CD4-positive, alpha-beta T cell (primary cell): ENCODE measurements at regions not wholly inside any gene's neighbourhood (a gene's known extent, or its start where the extent isn't known, plus 50 kb on each side); places are given as distances from the start of the nearest gene placed in this dataset.

Experiments used
- ATAC-seq: fragments of 200-7000 bp; cut with Tn5 transposase; one replicate; pipeline ENCODE4 v1.10.0; 2022; ENCODE audit warnings: mild to moderate bottlenecking; ENCODE audit not compliant: poor library complexity
- CTCF ChIA-PET: fragments of 350-600 bp; sonication (Branson Sonifier 250); formaldehyde crosslinking; loops from one replicate; lab custom pipeline; 2021; ENCODE audit warnings: antibody characterized with exemption, inconsistent platforms; lab: Charles Lee
- POLR2A ChIA-PET: fragments of 350-600 bp; sonication (Branson Sonifier 250); formaldehyde crosslinking; loops from one replicate; lab custom pipeline; 2021; ENCODE audit warnings: antibody characterized with exemption, inconsistent platforms; lab: Charles Lee
- DNase-seq, 14 experiments: peaks; one replicate each; pipeline ENCODE4 v3.0.0-alpha.2; 2013 to 2020; ENCODE audit warnings: mixed read lengths in 2 of 14
- H3K27ac ChIP-seq, 2 donors: one replicate each; pipeline versions ENCODE4 v1.5.1 to v1.7.0; 2013; ENCODE audit warnings: low read length in 2 of 2, low read depth in 1 of 2, mild to moderate bottlenecking in 1 of 2
- H3K27me3 ChIP-seq, 2 experiments: 1 replicate in 1 of 2; 2 replicates in 1 of 2; pipeline versions ENCODE4 v1.6.1 to v1.7.0; 2013; ENCODE audit warnings: low read length in 2 of 2, control low read depth in 1 of 2, mild to moderate bottlenecking in 1 of 2, moderate library complexity in 1 of 2; ENCODE audit not compliant: insufficient read depth in 2 of 2, control insufficient read depth in 1 of 2
- H3K36me3 ChIP-seq: one replicate; pipeline ENCODE4 v1.6.1; 2013; ENCODE audit warnings: low read length, control low read depth; ENCODE audit not compliant: insufficient read depth
- H3K4me1 ChIP-seq: one replicate; pipeline ENCODE4 v1.6.1; 2013; ENCODE audit warnings: low read length, control low read depth; ENCODE audit not compliant: insufficient read depth
- H3K4me3 ChIP-seq: one replicate; pipeline ENCODE4 v1.5.1; 2013; ENCODE audit warnings: mild to moderate bottlenecking, low read length, moderate library complexity
- H3K9me3 ChIP-seq, 2 experiments: 1 replicate in 1 of 2; 2 replicates in 1 of 2; pipeline versions ENCODE4 v1.6.1 to v1.7.0; 2013; ENCODE audit warnings: low read length in 2 of 2, mild to moderate bottlenecking in 2 of 2, control low read depth in 1 of 2, moderate library complexity in 1 of 2; ENCODE audit not compliant: control insufficient read depth in 1 of 2, insufficient read depth in 1 of 2
- H3K27ac Mint-ChIP-seq: one replicate; pipeline ENCODE4 v1.8.0; 2020; ENCODE audit warnings: mixed read lengths
- H3K27me3 Mint-ChIP-seq: one replicate; pipeline ENCODE4 v1.8.0; 2021; ENCODE audit warnings: mixed read lengths
- H3K36me3 Mint-ChIP-seq: one replicate; pipeline ENCODE4 v1.8.0; 2021; ENCODE audit warnings: low read depth, mixed read lengths
- H3K4me1 Mint-ChIP-seq: one replicate; pipeline ENCODE4 v1.8.0; 2021; ENCODE audit warnings: low read depth, mixed read lengths
- H3K4me3 Mint-ChIP-seq: one replicate; pipeline ENCODE4 v1.8.0; 2020; ENCODE audit warnings: mild to moderate bottlenecking, mixed read lengths
- H3K9me3 Mint-ChIP-seq: one replicate; pipeline ENCODE4 v1.8.0; 2020; ENCODE audit warnings: mixed read lengths
- intact Hi-C, 2 experiments: fragments of 100-400 bp; cut with DNase I in 1 of 2; cut with micrococcal nuclease in 1 of 2; formaldehyde crosslinking; loops; one replicate each; pipeline versions ENCODE4 v1.15.1 to v1.9.0; 2023 to 2025; cut with DNase I, micrococcal nuclease
- TF ChIP-seq, protein P1 (sequence below): fragments of 200-600 bp; IDR thresholded peaks from one replicate; pipeline ENCODE4 v1.8.0; 2022; ENCODE audit warnings: antibody characterized with exemption, mild to moderate bottlenecking

DNA sequence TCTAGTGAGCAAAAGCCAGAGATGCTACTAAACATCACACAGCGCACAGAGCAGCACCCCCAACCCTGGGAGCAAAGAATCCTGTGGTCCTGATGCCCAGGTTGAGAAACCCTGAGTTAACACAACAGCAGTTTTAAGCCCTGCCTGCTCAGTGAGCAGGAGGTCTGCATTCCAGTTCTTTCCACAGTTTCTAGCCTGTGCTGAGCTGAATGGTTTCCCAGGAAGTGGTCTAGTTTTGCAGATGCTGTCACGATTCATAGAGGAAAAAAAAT lies 171.1 kb upstream of the PROK2 start:
- Histone ChIP-seq H3K27me3 (no peaks in the 10 kb centered on the region), H3K9me3 (no peaks in the 10 kb centered on the region), H3K4me1 (peaks cover 3% of the 10 kb centered on the region), H3K36me3 (no peaks in the 10 kb centered on the region), H3K4me3 (no peak overlapping the region), H3K27ac (no peak overlapping the region)
- DNase-seq, result no peak
- TF ChIP-seq, protein P1, sequence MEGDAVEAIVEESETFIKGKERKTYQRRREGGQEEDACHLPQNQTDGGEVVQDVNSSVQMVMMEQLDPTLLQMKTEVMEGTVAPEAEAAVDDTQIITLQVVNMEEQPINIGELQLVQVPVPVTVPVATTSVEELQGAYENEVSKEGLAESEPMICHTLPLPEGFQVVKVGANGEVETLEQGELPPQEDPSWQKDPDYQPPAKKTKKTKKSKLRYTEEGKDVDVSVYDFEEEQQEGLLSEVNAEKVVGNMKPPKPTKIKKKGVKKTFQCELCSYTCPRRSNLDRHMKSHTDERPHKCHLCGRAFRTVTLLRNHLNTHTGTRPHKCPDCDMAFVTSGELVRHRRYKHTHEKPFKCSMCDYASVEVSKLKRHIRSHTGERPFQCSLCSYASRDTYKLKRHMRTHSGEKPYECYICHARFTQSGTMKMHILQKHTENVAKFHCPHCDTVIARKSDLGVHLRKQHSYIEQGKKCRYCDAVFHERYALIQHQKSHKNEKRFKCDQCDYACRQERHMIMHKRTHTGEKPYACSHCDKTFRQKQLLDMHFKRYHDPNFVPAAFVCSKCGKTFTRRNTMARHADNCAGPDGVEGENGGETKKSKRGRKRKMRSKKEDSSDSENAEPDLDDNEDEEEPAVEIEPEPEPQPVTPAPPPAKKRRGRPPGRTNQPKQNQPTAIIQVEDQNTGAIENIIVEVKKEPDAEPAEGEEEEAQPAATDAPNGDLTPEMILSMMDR, result no peak
- POLR2A ChIA-PET, result no interaction called here
- Mint-ChIP-seq H3K36me3 (no peaks in the 10 kb centered on the region), H3K4me1 (peaks cover 4% of the 10 kb centered on the region), H3K9me3 (no peaks in the 10 kb centered on the region), H3K27me3 (no peaks in the 10 kb centered on the region), H3K27ac (no peak overlapping the region), H3K4me3 (no peak overlapping the region)
- no peak for ATAC-seq
- intact Hi-C loops, result loop anchor here in 1 of 2 experiments (10.0 kb wide), 1 partner anchor 869 kb away; no protein-coding TSS in a partner anchor
- CTCF ChIA-PET, result no interaction called here

- TF ChIP-seq, protein P1, result peak; percentile 24
- Histone ChIP-seq H3K9me3 (no peaks in the 10 kb centered on the region), H3K36me3 (no peaks in the 10 kb centered on the region), H3K27ac (no peak overlapping the region), H3K4me1 (peaks cover 3% of the 10 kb centered on the region), H3K27me3 (no peaks in the 10 kb centered on the region), H3K4me3 (no peak overlapping the region)
- POLR2A ChIA-PET, result no interaction called here
- Mint-ChIP-seq H3K4me1 (peaks cover 4% of the 10 kb centered on the region), H3K27me3 (no peaks in the 10 kb centered on the region), H3K9me3 (no peaks in the 10 kb centered on the region), H3K4me3 (no peak overlapping the region), H3K36me3 (no peaks in the 10 kb centered on the region), H3K27ac (no peak overlapping the region)
- ATAC-seq, result no peak
- CTCF ChIA-PET, result no interaction called here
- DNase-seq, result peak in 4 of 14 experiments; percentile 6 to 42 (median 34)
- intact Hi-C loops, result loop anchor here in 1 of 2 experiments (10.0 kb wide), 1 partner anchor 869 kb away; no protein-coding TSS in a partner anchor
These were observed 170.5 kb upstream of the PROK2 start for GRCh38 chr3:71955240-71956068.

DNA sequence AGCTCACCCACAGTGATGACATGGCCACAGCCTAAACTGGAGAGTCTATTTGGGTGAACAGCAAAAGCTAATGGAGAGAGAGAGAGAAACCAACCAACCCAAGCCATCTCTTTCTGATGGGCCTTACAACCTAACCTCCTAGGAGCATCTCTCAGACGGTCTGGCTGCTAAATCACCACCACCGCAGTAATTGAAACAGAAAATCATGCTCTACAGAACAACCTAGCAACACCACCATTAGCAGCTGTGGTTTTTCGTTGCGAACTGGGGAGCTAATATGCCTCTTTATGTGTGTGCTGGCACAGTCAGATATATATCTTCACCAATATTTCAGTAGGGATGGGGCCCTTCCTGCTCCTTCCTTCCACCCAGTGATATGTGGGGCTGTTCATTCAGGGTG lies 166.9 kb upstream of the PROK2 start:
- Histone ChIP-seq H3K36me3 (no peaks in the 10 kb centered on the region), H3K4me1 (peaks cover 3% of the 10 kb centered on the region), H3K4me3 (no peak overlapping the region), H3K27ac (no peak overlapping the region), H3K9me3 (no peaks in the 10 kb centered on the region), H3K27me3 (no peaks in the 10 kb centered on the region)
- Mint-ChIP-seq H3K27ac (no peak overlapping the region), H3K9me3 (no peaks in the 10 kb centered on the region), H3K27me3 (no peaks in the 10 kb centered on the region), H3K4me1 (no peaks in the 10 kb centered on the region), H3K36me3 (no peaks in the 10 kb centered on the region), H3K4me3 (no peak overlapping the region)
- intact Hi-C loops, result loop anchor here in 1 of 2 experiments (10.0 kb wide), 1 partner anchor 873 kb away; no protein-coding TSS in a partner anchor
- no peak for DNase-seq
- no peak for ATAC-seq
- ChIA-PET CTCF (no interaction called here), POLR2A (no interaction called here)
- TF ChIP-seq, protein P1, result no peak
